CD4-positive, alpha-beta T cell treated with Interleukin-6 at 100 ng/mL for 8 hours (primary cell): ENCODE measurements at regions not wholly inside any gene's neighbourhood (a gene's known extent, or its start where the extent isn't known, plus 50 kb on each side); places are given as distances from the start of the nearest gene placed in this dataset.

Experiments used
- DNase-seq: peaks from one replicate; pipeline ENCODE4 v3.0.0-alpha.2; 2020; ENCODE audit warnings: mixed read lengths, low spot score

DNA sequence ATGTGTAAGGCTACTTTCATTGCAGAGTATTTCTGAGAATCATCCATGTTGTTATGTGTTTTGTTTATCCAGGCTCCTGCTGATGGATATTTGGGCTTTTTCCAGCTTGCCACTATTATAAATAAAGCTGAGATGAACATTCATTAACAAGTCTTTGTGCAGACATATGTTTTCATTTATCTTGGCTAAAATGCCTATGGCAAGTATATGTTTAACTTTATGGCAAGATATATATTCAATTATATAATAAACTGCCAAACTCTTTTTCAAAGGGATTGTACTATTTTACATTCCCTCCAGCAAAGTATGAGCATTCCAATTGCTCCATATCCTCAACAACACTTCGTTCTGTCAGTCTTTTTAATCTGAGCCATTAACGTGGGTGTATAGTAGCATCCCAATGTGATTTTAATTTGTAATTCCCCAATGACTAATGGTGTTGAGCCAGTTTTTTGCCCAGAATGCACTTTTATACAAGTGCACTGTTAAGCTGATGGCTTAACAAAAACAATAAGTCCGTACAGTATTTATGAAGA lies 452.4 kb downstream of the SHQ1 start:
- DNase-seq, result no peak

DNA sequence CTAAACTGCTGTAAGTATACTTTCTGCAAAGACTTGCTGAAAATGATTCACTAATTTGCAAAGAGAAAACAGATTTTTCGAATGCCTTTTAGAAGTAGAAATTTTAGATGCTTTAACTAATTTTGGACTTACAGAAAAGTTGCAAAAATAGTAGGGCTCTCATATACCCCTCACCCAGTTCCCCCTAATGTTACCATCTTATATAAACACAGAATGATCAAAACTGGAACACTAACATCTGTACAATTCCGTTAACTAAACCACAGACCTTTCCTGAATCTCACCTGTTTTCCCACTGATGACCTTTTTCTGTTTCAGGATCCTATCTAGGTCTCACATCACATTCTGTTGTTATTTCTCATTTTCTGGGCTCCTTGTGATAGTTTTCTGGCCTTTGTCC lies 454.8 kb downstream of the SHQ1 start:
- DNase-seq, result no peak

DNA sequence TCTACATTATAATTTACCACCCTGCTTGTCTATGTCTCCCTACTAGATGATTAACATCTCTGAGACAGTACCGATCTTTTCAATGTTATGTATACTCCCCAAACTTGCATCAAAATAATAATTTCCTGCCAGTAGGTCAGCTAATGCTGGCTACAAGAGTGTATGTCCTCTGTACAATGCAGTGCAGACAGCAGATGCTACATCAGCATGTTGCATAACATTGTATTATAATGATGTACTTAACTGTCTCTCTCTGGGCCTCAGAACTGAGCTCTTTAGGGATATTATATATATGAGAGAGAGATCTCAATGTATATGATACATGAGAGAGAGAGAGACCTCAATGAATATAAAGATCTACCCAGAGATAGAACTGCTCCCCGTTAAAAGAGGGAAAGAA lies 456.6 kb downstream of the SHQ1 start:
- no peak for DNase-seq

DNA sequence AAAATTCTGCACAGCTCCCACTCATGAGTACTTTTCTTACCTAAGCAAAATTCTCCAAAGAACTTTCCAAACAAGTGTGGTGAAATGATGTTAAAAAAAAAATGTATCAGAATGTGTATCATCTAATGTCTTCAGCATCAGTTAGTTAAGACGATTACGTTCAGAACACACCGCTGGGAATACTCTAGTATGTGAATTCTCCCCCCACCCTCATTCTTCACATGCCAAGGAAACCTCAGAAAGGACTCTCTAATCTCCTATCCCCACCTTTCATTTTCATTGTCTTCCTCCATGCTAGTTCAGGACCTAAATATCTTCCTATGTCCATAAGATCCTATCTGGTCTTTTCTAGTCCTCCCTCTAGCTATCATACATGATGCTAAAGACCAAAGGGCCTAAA lies 457.4 kb downstream of the SHQ1 start:
- no peak for DNase-seq

DNA sequence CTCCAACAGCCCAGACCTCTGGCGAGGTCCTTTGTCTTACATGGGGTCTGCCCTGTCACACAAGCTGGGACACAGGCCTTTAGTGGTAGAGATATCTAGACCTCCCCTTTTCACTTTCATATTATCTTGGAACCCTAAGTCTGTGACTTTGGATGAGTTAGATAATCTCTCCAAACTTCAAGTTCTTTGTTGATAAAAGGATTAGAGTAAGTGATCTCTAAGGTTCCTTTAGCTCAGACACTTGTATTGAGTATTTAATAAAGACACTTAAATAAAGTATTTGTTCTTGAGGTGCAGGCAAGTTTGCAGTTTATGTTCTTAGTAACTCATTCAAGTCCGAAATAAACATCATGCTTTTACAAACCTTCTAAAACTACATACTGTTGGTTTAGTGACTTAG lies 459.6 kb downstream of the SHQ1 start:
- no peak for DNase-seq

DNA sequence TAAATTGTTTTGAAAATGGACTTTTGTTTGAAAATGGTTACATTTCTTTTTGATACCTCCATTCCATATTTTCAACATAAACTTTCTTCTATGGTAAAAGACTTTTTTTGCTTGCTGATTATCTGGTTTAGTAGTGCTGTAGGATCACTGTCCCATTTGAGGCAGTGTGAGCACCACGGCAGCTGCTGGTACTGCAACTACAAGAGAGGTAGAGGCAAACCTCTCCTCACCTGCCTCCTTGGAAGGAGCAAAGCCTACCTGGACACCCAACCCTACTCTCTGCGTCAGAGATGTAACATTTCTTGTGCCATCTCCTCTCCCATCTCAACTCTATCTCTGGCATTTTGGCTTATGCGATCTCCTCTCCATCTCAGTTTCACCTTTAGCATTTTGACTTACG lies 460.1 kb downstream of the SHQ1 start:
- no peak for DNase-seq

DNA sequence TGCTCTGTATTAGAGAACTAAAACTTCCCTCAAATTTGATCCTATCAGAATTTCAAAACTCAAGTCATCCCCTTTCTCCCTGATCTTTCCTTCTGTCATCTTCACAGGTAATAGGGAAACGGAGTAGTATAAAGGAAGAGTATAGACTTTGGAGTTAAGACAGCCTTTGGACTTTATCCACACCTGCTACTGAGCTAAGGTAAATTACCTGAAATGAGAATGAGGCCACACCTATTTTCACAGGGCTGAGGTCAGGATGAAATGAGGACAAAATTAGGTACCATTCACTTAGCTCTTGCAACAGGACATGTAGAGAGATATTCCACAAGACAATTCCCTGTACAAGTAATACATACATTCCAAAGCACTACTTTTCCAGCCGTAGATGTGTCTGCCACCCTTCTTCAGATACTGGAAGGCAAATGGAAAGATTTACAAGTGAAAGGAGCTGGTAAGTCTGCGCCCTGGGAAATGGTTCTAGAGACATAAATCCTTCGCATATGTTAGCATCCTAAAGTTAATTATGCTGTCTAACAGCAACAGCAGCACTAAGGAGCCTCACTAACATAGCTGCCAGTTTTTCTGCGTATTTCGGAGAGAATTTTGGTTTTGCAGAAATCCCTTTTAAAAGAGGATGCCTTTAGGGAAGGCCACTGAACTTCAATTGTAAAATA lies 461.8 kb downstream of the SHQ1 start:
- no peak for DNase-seq

DNA sequence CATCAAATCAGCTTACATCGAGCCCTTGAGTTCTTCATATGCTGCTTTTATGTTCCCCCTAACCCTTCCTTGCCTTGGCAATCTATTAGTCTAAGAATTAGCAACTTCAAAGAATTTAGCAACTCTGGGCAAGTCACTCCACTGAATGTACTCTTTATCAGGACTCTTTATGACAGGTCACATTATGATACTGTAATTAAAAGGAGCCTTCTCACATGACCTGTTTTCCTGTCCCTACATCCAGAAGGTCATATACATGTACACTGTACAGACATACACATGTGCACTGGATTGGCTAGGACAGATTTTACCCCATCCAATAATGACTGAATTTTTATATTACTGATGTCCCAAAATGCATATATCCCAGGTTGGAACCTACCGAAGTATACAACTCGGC lies 463.1 kb downstream of the SHQ1 start:
- DNase-seq, result no peak

DNA sequence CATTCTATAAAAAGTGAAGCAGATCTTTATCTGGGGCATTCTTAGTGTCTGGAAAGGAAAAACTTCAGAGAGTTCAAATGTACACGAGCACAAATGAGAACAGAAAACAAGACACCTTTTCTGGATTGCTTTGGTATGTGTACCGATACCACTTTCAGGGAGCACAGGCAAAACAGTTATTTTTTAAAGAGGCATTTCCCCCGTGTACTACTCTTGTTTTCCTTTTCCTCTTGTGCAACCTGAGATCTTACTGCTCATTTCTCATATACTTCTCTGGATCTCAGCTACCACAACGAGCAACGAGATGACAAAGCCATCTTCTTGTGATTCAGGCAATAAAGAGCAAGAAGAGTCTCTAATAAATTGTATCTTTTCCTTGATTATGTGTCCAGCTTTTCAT lies 463.6 kb downstream of the SHQ1 start:
- DNase-seq, result no peak

DNA sequence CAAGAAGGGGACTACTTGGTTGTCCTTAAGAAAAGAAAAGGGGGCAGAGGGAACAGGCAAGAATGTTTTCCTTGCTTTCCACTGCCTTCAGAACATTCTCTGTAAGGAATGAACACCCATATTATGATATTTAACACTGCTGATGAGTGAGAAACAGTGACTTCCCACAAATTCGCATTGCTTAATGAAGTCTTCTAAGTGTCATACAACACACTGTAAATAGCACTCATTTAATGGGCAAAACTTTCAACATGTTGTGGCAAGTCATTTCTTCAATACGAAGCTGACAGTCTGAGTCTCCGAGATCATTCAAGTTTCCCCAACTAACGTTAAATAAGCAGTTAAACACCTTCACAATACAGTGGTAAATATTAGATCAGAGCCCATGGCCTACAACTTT lies 464.4 kb downstream of the SHQ1 start:
- DNase-seq, result no peak

DNA sequence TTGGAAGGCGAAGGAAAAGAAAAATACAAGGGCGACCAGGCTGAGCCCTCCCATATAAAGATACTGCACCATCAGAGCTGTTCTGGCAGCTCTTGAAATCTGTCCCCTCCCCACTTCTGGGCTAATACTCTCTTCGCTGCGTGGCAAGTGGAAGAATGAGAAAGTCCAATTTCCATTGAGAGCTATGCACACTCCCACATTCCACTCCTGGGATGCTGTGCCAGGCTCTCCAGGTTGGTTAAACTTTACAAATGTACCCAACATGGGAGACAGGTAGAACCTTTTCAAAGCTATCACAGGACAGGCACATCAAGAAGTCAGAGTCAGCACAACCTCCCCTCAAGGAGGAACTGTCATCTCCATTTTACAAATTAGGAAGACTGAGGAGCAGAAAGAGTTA lies 465.0 kb downstream of the SHQ1 start:
- DNase-seq, result no peak

DNA sequence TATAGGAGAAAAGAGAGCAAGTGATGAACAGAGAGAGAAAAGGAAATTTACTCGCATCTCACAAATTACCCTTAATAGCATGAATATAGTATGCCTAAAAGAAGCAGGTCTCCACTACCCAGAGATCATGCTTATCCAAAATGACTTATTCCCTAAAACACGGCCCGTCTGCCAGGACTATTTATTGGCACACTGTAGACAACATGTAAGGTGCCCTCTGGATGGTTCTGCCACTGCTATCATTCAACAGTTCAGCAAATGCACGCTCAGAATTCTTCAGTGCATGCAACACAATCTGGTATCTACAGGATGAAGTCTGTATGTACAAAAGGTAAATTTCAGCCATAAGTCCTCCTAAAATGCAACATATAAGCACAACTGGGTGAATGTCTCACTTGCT lies 465.8 kb downstream of the SHQ1 start:
- DNase-seq, result no peak

DNA sequence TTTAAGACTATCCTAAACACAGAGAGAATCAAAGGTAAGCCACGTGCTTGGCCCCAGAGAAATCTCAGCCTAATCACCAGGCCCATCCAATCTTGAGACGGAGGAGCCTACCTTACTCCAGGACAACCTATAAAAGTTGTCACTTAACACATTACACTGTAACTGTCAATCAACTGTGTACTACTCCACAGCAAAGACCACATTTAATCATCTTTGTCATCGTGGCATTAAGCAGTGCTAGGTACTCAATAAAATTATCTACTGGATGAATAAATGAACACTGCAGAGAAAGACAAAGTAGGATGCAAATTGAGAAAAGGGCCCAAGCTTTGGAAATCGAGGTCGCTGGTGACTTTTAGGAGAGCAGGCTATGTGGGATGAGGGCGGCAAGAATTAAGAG lies 466.7 kb downstream of the SHQ1 start:
- DNase-seq, result no peak

DNA sequence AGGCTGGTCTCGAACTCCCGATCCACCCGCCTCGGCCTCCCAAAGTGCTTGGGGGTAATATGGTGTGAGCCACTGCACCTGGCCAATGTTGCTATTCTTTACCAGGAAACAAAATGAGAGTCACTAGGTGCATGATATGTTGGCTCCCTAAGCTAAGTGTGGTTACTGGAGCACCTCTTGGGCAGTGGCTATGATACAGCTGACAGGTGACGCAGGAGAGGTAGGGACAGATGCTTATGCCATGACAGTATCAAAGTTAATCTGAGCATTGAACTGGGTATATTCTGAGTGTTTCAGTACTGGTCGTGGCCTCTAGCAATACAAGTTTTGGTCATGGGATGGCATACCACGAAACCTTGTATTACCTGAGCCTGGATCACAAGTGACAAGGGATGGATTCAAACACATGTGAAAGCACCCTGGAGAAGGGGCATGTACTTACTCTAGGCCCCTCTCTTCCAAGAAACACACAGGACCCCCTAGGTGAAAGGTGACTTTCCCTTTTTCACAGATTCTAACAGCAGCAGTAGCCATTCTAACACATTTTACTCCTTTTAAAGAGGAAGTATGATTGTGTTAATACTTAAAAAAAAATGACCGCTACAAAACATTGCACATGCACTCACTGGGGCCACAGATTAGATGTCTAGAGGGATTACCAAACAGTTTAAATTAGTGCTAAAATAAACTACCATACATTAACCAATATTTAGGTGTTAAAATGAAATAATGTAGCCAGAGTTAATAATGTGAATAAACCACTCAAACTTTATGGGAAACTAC lies 467.3 kb downstream of the SHQ1 start:
- DNase-seq, result no peak

DNA sequence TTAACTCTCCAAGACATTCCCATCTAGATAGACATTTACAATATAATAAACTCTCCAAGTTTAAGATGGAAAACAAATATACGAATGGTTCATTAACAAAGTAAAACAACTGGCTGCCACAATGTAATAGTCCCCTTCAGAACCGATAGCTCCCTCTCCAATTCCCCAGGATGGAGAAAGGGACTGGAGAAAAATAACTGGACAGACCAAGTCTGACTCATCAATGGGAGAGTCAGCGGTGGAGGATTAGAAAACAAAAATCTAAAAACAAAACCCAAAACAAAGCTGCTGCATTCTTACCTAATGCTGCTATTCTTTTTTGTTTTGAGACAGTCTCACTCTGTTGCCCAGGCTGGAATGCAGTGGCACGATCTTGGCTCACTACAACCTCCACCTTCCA lies 468.1 kb downstream of the SHQ1 start:
- no peak for DNase-seq

DNA sequence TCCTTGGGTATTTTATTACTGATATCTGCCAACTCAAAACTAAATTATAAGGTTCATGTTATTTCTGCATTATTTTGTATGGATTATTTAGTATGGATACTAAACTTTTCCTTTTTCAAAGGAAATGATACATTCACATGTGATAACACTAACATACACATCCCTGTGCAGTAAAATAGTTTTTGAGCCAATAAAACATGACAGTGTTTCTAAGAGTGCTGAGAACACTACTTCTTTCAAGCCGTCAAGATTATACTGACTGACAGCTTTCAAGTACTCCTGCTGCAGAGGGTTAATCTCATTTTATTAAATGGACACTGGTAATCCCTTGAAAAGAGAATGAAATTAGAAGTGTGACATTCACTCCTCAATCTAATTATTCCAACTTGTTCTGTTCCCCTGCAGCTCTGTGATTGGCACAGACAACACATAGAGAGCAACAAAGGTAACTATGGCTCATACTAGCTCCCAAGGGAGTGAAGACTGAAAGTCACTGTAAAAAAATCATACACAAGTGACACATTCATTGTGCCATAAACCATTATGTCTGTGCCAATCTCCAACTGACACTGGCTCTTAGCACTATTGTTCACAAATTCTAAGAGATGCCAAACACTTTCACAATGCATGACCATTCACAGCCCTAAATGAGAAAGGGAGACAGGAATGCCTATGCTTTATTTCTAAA lies 468.6 kb downstream of the SHQ1 start:
- no peak for DNase-seq

DNA sequence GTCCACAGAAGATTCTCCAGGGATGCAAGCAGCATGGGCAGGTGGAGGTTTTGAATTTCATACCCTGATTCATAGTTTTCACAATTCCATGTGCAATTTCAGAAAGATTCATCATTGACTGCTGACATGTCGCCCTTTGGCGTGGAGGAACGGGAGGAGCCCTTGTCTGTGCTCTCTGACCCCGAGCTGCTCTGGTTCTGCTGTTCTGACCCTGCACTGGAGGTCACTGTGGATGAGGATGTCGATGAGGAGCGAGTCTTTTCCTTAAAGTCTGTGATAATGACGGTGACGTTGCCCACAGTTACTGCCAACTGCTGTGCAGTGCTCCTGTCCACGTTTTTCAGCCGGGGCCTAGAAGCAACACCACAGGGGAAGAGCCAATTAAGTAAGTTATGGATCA lies 470.0 kb downstream of the SHQ1 start:
- no peak for DNase-seq

DNA sequence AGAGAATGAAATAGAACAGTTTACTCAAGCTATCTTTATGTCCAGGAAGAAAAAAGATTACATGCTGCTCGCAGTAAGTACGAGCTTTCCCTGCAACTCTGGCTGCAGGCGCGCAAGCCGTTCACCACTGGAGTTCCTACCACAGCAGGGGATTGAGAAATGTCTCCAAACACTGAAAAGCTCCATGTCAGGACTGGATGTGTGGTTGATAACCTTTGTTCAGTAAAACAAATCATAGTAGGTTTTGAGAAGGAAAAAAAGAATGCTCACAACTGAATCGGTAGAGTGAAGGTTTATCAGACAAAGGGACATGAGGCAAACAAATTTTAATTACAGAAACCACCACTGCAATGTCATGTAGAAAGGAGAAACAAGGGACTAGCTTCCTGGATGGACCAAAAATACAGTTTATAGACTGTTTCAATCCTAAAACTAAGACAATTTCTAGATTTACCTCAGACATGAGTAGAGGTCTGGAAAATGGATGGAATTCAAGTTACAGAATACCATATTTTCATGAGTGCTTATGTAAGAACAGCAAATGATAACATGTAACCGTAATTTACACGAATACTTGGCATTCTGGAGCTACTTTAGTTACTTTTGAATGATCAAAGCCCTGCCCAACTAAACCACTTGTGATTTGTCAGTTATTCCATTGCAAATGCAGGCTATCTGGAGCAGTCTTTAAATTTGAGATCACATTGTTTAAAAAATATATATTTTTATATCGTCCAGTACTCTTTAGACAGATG lies 471.1 kb downstream of the SHQ1 start:
- DNase-seq, result no peak

DNA sequence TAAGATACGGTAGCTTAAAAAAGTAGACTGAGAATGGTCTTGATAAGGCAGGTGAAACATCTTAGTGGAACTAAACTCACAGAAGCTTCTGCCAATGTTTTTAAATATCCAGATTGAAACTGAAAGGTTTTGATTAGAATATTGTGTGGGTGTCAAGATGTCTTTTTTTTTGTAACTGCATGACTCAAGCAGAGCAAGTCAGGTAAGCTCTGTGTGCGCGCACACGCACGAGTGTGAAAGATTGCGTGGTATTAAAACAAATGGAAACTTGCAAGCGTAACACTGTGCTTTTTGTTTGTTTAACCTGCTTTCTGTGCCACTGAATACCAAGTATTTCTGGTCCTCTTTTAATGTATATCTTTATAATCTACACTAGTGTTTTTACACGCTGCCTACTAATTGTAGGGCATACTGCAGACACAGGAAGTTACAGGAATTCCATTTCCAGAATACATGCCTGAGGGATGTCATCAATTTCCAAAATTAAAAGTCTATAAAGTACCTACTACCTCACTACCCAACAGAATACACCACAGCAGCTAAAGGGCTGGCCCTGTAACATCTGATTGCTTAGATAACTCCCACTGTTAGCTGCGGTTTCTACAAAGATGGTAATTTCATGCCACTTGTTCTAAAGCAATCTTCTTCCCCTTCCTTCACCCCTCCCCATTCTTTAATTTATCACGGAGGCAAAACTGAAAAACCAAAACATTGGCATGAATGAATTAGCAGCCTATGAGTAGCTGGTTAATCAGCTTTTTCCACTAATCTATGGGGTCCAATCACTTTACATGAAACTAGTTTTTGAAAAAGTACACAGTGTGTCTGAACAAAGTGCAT lies 472.8 kb downstream of the SHQ1 start:
- peak; percentile 13 for DNase-seq

DNA sequence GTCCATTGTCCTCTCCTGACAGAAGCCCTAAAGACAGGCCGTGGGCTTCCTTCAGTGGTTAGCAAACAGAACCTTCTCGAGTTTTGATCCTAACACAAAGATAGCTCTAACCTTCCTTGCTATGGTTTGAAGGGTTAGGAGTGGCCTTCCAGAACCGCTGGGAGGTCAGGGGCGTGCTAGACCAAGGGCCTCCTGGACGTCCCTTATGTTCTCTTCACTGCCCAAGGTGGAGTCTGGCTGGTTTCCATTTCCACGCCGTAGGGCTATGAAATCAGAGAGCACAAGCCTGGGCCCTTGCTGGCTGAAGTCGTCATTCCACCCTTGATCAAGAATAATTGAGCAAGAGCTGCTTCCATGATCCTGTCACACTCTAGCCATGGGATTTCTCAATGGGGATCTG lies 475.1 kb downstream of the SHQ1 start:
- DNase-seq, result no peak

DNA sequence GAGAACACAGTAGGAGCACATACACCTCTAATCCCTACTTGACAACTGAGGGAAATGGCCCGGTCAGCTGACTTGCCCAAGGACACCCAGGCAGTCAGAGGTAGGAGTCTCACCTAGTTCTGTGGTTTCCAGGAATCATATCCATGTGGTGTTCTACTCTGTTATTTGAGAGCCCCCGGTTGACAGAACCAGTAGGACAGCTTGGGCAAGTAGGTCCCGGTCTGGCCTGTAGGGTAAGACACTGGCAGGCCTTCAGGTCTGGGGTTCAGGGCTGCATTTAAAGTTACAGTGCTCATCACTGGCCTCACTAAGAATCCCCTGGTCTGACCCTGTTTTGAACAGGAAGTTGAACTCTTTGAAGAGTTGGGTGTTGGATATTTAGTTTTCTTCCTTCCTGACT lies 476.1 kb downstream of the SHQ1 start:
- no peak for DNase-seq
